HCT116 (cell line): ENCODE measurements at regions not wholly inside any gene's neighbourhood (a gene's known extent, or its start where the extent isn't known, plus 50 kb on each side); places are given as distances from the start of the nearest gene placed in this dataset.

ENCODE experiments used
- ATAC-seq: fragments of 200-7000 bp; cut with Tn5 transposase; 2 replicates; pipeline ENCODE4 v1.9.1; 2020; ENCODE audit warnings: mild to moderate bottlenecking, moderate library complexity
- BruUV-seq: library from RNA; stranded (reverse); fragments of 400-500 nt; replicated peaks from 2 replicates; lab custom pipeline; 2021; lab: Mats Ljungman, UMichigan
- CTCF ChIA-PET: fragments of 300-600 bp; sonication (Branson Sonifier 250); formaldehyde crosslinking; loops from one replicate; lab custom pipeline; 2021; ENCODE audit warnings: antibody characterized with exemption; lab: Charles Lee
- POLR2A ChIA-PET: fragments of 300-600, 350-600 bp; sonication (Branson Sonifier 250); formaldehyde crosslinking; loops from one replicate; lab custom pipeline; 2021; ENCODE audit warnings: antibody characterized with exemption; lab: Charles Lee
- RAD21 ChIA-PET, 2 experiments: fragments of 300-600 bp; sonication (Branson Sonifier 250); formaldehyde crosslinking; loops; one replicate each; lab custom pipeline; 2023; ENCODE audit warnings: low total read pairs in 2 of 2; ENCODE audit not compliant: uncharacterized antibody in 2 of 2, unreplicated experiment in 2 of 2, low non-redundant PET in 1 of 2; lab: Charles Lee
- DNase-seq: peaks from one replicate; pipeline ENCODE4 v3.0.0-alpha.2; 2010; ENCODE audit warnings: low read depth, low spot score
- H2AFZ ChIP-seq: fragments of 200-600 bp; shearing (Covaris generic), sonication (generic); 2 replicates; pipeline ENCODE4 v1.6.1; 2017; ENCODE audit warnings: low read depth, mixed run types, mixed read lengths, antibody characterized with exemption, low read length; ENCODE audit not compliant: poor library complexity, severe bottlenecking
- H3K27ac ChIP-seq: 2 replicates; pipeline ENCODE4 v1.5.1; 2012; ENCODE audit warnings: low read depth, low read length
- H3K27me3 ChIP-seq: fragments of 200-600 bp; sonication (generic); 2 replicates; pipeline ENCODE4 v1.6.1; 2016; ENCODE audit warnings: mixed run types, low read length, mixed read lengths; ENCODE audit not compliant: insufficient read depth
- H3K36me3 ChIP-seq, 2 experiments: fragments of 200-500 bp in 1 of 2; fragments of 200-600 bp in 1 of 2; sonication (Bioruptor generic) in 1 of 2; sonication (generic) in 1 of 2; 2 replicates each; pipeline versions ENCODE4 v1.5.1 to v1.6.1; 2014 to 2016; ENCODE audit warnings: low read length in 2 of 2, inconsistent platforms in 1 of 2, mixed read lengths in 1 of 2, mixed run types in 1 of 2; ENCODE audit not compliant: insufficient read depth in 2 of 2, control insufficient read depth in 1 of 2
- H3K4me1 ChIP-seq, 2 experiments: fragments of 200-600 bp in 1 of 2; sonication (generic) in 1 of 2; 2 replicates each; pipeline versions ENCODE4 v1.5.1 to v1.6.1; 2012 to 2017; ENCODE audit warnings: low read length in 2 of 2, inconsistent platforms in 1 of 2, mild to moderate bottlenecking in 1 of 2, mixed read lengths in 1 of 2, mixed run types in 1 of 2, moderate library complexity in 1 of 2; ENCODE audit not compliant: insufficient read depth in 2 of 2, control insufficient read depth in 1 of 2
- H3K4me2 ChIP-seq: fragments of 200-600 bp; sonication (generic); 2 replicates; pipeline ENCODE4 v1.6.1; 2017; ENCODE audit warnings: mixed run types, low read length, mixed read lengths
- H3K4me3 ChIP-seq, 2 experiments: fragments of 200-600 bp in 1 of 2; sonication (generic) in 1 of 2; replicated peaks in 1 of 2; 2 replicates each; pipeline ENCODE4 v1.5.1; 2011 to 2016; ENCODE audit warnings: low read length in 2 of 2, control low read depth in 1 of 2, low read depth in 1 of 2, mild to moderate bottlenecking in 1 of 2, mixed read lengths in 1 of 2, mixed run types in 1 of 2
- H3K79me2 ChIP-seq: fragments of 200-600 bp; sonication (generic); 2 replicates; pipeline ENCODE4 v1.6.1; 2017; ENCODE audit warnings: mild to moderate bottlenecking, mixed run types, low read length, moderate library complexity, mixed read lengths; ENCODE audit not compliant: insufficient read depth
- H3K9ac ChIP-seq: fragments of 200-600 bp; sonication (generic); 2 replicates; pipeline ENCODE4 v1.6.1; 2016; ENCODE audit warnings: low read length, mixed read lengths
- H3K9me2 ChIP-seq: fragments of 200-600 bp; sonication (generic), shearing (Covaris generic); 2 replicates; pipeline ENCODE4 v1.6.1; 2017; ENCODE audit warnings: mixed run types, mild to moderate bottlenecking, moderate library complexity; ENCODE audit not compliant: insufficient read depth
- H3K9me3 ChIP-seq, 2 experiments: fragments of 200-500 bp in 1 of 2; fragments of 200-600 bp in 1 of 2; sonication (Bioruptor generic) in 1 of 2; sonication (generic) in 1 of 2; 2 replicates each; pipeline ENCODE4 v1.6.1; 2014 to 2017; ENCODE audit warnings: low read length in 2 of 2, mixed read lengths in 2 of 2, inconsistent platforms in 1 of 2, low read depth in 1 of 2, mild to moderate bottlenecking in 1 of 2, mixed run types in 1 of 2, moderate library complexity in 1 of 2; ENCODE audit not compliant: control insufficient read depth in 1 of 2, insufficient read depth in 1 of 2
- H4K20me1 ChIP-seq: fragments of 200-600 bp; sonication (generic), shearing (Covaris generic); 2 replicates; pipeline ENCODE4 v1.6.1; 2017; ENCODE audit warnings: mixed run types, mild to moderate bottlenecking, moderate library complexity; ENCODE audit not compliant: insufficient read depth
- ATF3 ChIP-seq: IDR thresholded peaks from 2 replicates; pipeline ENCODE4 v1.6.1; 2012
- CBX3 ChIP-seq: IDR thresholded peaks from 2 replicates; pipeline ENCODE4 v1.6.1; 2012; ENCODE audit warnings: low read depth
- CEBPB ChIP-seq: IDR thresholded peaks from 2 replicates; pipeline ENCODE4 v1.6.1; 2012; ENCODE audit warnings: low read depth
- CTCF ChIP-seq, 3 experiments: fragments of 200-600 bp in 1 of 3; sonication (generic) in 1 of 3; IDR thresholded peaks in 2 of 3; conservative IDR thresholded peaks in 1 of 3; 2 replicates each; pipeline ENCODE4 v1.5.1; 2012 to 2017; ENCODE audit warnings: low read depth in 2 of 3, low read length in 2 of 3, antibody characterized with exemption in 1 of 3, borderline replicate concordance in 1 of 3, control low read depth in 1 of 3, mild to moderate bottlenecking in 1 of 3, mixed read lengths in 1 of 3, mixed run types in 1 of 3, moderate library complexity in 1 of 3; ENCODE audit not compliant: insufficient read depth in 1 of 3
- EGR1 ChIP-seq: IDR thresholded peaks from 2 replicates; pipeline ENCODE4 v1.6.1; 2012; ENCODE audit warnings: low read depth
- EZH2phosphoT487 ChIP-seq: fragments of 200-600 bp; IDR thresholded peaks from 2 replicates; pipeline ENCODE4 v1.6.1; 2018; ENCODE audit warnings: antibody characterized with exemption, borderline replicate concordance
- JUND ChIP-seq: IDR thresholded peaks from 2 replicates; pipeline ENCODE4 v1.6.1; 2012
- REST ChIP-seq: IDR thresholded peaks from 2 replicates; pipeline ENCODE4 v1.6.1; 2012; ENCODE audit warnings: low read depth
- SIN3A ChIP-seq: IDR thresholded peaks from 2 replicates; pipeline ENCODE4 v1.6.1; 2012; ENCODE audit warnings: low read depth
- TCF7L2 ChIP-seq: IDR thresholded peaks from 2 replicates; pipeline ENCODE4 v1.7.0; 2011; ENCODE audit warnings: borderline replicate concordance, inconsistent platforms; ENCODE audit not compliant: insufficient read depth, insufficient read length; ENCODE audit errors: extremely low read depth
- YY1 ChIP-seq: IDR thresholded peaks from 2 replicates; pipeline ENCODE4 v1.6.1; 2011; ENCODE audit warnings: low read length, low read depth, moderate library complexity, mild to moderate bottlenecking; ENCODE audit not compliant: insufficient replicate concordance; ENCODE audit errors: extremely low read depth
- ZFX ChIP-seq: fragments of 450-650 bp; IDR thresholded peaks from 2 replicates; pipeline ENCODE4 v1.6.1; 2017
- ZNF274 ChIP-seq: fragments of 200-500 bp; sonication (Bioruptor generic); IDR thresholded peaks from 2 replicates; pipeline ENCODE4 v1.6.1; 2014; ENCODE audit warnings: mild to moderate bottlenecking, low read depth, low read length, inconsistent platforms
- intact Hi-C: fragments of 100-400 bp; cut with micrococcal nuclease; formaldehyde crosslinking; loops from 2 replicates; pipeline ENCODE4 v1.10.0; 2022
- TF ChIP-seq, protein P1 (sequence below): IDR thresholded peaks from 2 replicates; pipeline ENCODE4 v1.6.1; 2011; ENCODE audit warnings: mild to moderate bottlenecking, low read length, moderate library complexity; ENCODE audit not compliant: insufficient replicate concordance; ENCODE audit errors: extremely low read depth
- TF ChIP-seq, protein P2 (sequence below): IDR thresholded peaks from 2 replicates; pipeline ENCODE4 v1.6.1; 2012

GRCh38 chr7:126178865-126179264 lies 1073.9 kb downstream of the GRM8 start:
- DNase-seq = no peak
- Histone ChIP-seq H4K20me1 (no peaks in the 10 kb centered on the region), H3K9ac (no peak overlapping the region), H2AFZ (no peak overlapping the region), H3K79me2 (no peaks in the 10 kb centered on the region), H3K4me2 (no peak overlapping the region), H3K36me3 (no peaks in the 10 kb centered on the region), H3K4me3 (no peak overlapping the region), H3K9me2 (no peaks in the 10 kb centered on the region), H3K27me3 (no peaks in the 10 kb centered on the region), H3K4me1 (no peaks in the 10 kb centered on the region), H3K27ac (no peak overlapping the region), H3K9me3 (no peaks in the 10 kb centered on the region)
- no peak for TF ChIP-seq EZH2phosphoT487
- TF ChIP-seq, protein P1, sequence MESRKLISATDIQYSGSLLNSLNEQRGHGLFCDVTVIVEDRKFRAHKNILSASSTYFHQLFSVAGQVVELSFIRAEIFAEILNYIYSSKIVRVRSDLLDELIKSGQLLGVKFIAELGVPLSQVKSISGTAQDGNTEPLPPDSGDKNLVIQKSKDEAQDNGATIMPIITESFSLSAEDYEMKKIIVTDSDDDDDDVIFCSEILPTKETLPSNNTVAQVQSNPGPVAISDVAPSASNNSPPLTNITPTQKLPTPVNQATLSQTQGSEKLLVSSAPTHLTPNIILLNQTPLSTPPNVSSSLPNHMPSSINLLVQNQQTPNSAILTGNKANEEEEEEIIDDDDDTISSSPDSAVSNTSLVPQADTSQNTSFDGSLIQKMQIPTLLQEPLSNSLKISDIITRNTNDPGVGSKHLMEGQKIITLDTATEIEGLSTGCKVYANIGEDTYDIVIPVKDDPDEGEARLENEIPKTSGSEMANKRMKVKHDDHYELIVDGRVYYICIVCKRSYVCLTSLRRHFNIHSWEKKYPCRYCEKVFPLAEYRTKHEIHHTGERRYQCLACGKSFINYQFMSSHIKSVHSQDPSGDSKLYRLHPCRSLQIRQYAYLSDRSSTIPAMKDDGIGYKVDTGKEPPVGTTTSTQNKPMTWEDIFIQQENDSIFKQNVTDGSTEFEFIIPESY = no peak
- TF ChIP-seq CTCF (IDR thresholded peaks at IDR 0.05 in 2 of 3, conservative IDR thresholded peaks at IDR 0.05 in 1 of 3; ENCODE audit: borderline replicate concordance in 1 of 3, insufficient read depth in 1 of 3, low read depth in 2 of 3, low read length in 2 of 3) = no peak
- no peak for TF ChIP-seq EGR1
- TF ChIP-seq SIN3A = no peak
- no peak for TF ChIP-seq JUND
- no peak for TF ChIP-seq ZNF274
- no peak for TF ChIP-seq ATF3
- TF ChIP-seq CEBPB = no peak
- TF ChIP-seq TCF7L2 = no peak
- TF ChIP-seq, protein P2, sequence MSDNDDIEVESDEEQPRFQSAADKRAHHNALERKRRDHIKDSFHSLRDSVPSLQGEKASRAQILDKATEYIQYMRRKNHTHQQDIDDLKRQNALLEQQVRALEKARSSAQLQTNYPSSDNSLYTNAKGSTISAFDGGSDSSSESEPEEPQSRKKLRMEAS = no peak
- no peak for TF ChIP-seq YY1
- no peak for TF ChIP-seq CBX3
- no peak for TF ChIP-seq REST
- no peak for TF ChIP-seq ZFX
- POLR2A ChIA-PET = no interaction called here
- no TSS peak for BruUV-seq
- intact Hi-C loops = no loop called here
- CTCF ChIA-PET = no interaction called here
- no peak for ATAC-seq
- RAD21 ChIA-PET = no interaction called here
